ENCODE measurements at regions not wholly inside any gene's neighbourhood (a gene's known extent, or its start where the extent isn't known, plus 50 kb on each side); places are given as distances from the start of the nearest gene placed in this dataset.

GRCh38 chr9:119020284-119020683 lies 349.0 kb downstream of the BRINP1 start:
- 80% methylated on average over 9 of the region's 9 CpGs for WGBS
- intact Hi-C loops (cut with DNase I), result no loop called here
- Histone ChIP-seq H3K27me3 (no peaks in the 10 kb centered on the region), H3K36me3 (no peaks in the 10 kb centered on the region), H3K4me1 (peaks cover 2 to 12% (median 4%) of the 10 kb centered on the region in 4 donors), H3K27ac (replicated peaks in 1 of 4) (no peak overlapping the region), H3K9me3 (no peaks in the 10 kb centered on the region), H3K4me3 (no peak overlapping the region)
- no peak for DNase-seq (ENCODE audit: extremely low spot score)
- no peak for TF ChIP-seq CTCF (IDR thresholded peaks at IDR 0.05)
- TF ChIP-seq POLR2A (IDR thresholded peaks at IDR 0.05; ENCODE audit: low read depth), result no peak
- TF ChIP-seq EP300 (IDR thresholded peaks at IDR 0.05), result no peak
- no peak for TF ChIP-seq POLR2AphosphoS5 (IDR thresholded peaks at IDR 0.05)

GRCh38 chr9:119020730-119021333 lies 348.4 kb downstream of the BRINP1 start:
- intact Hi-C loops (cut with DNase I), result no loop called here
- 52% methylated on average over 4 of the region's 4 CpGs for WGBS

GRCh38 chr9:119026120-119026519 lies 343.1 kb downstream of the BRINP1 start:
- DNase-seq (ENCODE audit: extremely low spot score), result no peak
- intact Hi-C loops (cut with DNase I), result no loop called here
- no peaks in the 10 kb centered on the region for H3K9me3 ChIP-seq
- H3K4me1 ChIP-seq, result peaks cover 27 to 43% (median 31%) of the 10 kb centered on the region in 4 donors
- 60% methylated on average over 4 of the region's 4 CpGs for WGBS
- no peak overlapping the region for H3K4me3 ChIP-seq
- peak overlapping the region; percentile 81 to 83 (median 82) for H3K27ac ChIP-seq (replicated peaks in 1 of 4)
- TF ChIP-seq POLR2A (IDR thresholded peaks at IDR 0.05; ENCODE audit: low read depth) (no peak), POLR2AphosphoS5 (IDR thresholded peaks at IDR 0.05) (peak in 1 of 2 donors; percentile 23)
- no peaks in the 10 kb centered on the region for H3K36me3 ChIP-seq
- H3K27me3 ChIP-seq, result no peaks in the 10 kb centered on the region

More at GRCh38 chr9:119020730-119021333, 348.4 kb downstream of the BRINP1 start:
- DNase-seq (ENCODE audit: extremely low spot score), result no peak
- no peak overlapping the region for H3K27ac ChIP-seq (replicated peaks in 1 of 4)
- H3K9me3 ChIP-seq, result no peaks in the 10 kb centered on the region
- H3K27me3 ChIP-seq, result no peaks in the 10 kb centered on the region
- H3K36me3 ChIP-seq, result no peaks in the 10 kb centered on the region
- TF ChIP-seq EP300 (IDR thresholded peaks at IDR 0.05), result no peak
- no peak for TF ChIP-seq CTCF (IDR thresholded peaks at IDR 0.05)
- TF ChIP-seq POLR2A (IDR thresholded peaks at IDR 0.05; ENCODE audit: low read depth), result no peak
- TF ChIP-seq POLR2AphosphoS5 (IDR thresholded peaks at IDR 0.05), result no peak
- H3K4me3 ChIP-seq, result no peak overlapping the region
- peaks cover 6 to 18% (median 7%) of the 10 kb centered on the region in 4 donors for H3K4me1 ChIP-seq

GRCh38 chr9:119027901-119028699 lies 341.1 kb downstream of the BRINP1 start:
- Histone ChIP-seq H3K27ac (replicated peaks in 1 of 4) (peak overlapping the region; percentile 81 to 83 (median 82)), H3K4me3 (no peak overlapping the region), H3K4me1 (peaks cover 27 to 43% (median 31%) of the 10 kb centered on the region in 4 donors), H3K9me3 (no peaks in the 10 kb centered on the region), H3K27me3 (no peaks in the 10 kb centered on the region), H3K36me3 (no peaks in the 10 kb centered on the region)
- TF ChIP-seq POLR2A (IDR thresholded peaks at IDR 0.05; ENCODE audit: low read depth) (no peak), EP300 (IDR thresholded peaks at IDR 0.05) (no peak), CTCF (IDR thresholded peaks at IDR 0.05) (peak in 1 of 3 experiments; percentile 9), POLR2AphosphoS5 (IDR thresholded peaks at IDR 0.05) (no peak)
- 70% methylated on average over 7 of the region's 7 CpGs for WGBS
- no peak for DNase-seq (ENCODE audit: extremely low spot score)
- intact Hi-C loops (cut with DNase I), result no loop called here

GRCh38 chr9:119029886-119030285 lies 339.3 kb downstream of the BRINP1 start:
- 92% methylated on average over 5 of the region's 5 CpGs for whole genome bisulfite sequencing
- Histone ChIP-seq H3K27me3 (no peaks in the 10 kb centered on the region), H3K27ac (replicated peaks in 1 of 4) (no peak overlapping the region), H3K4me3 (no peak overlapping the region), H3K4me1 (peaks cover 23 to 35% (median 29%) of the 10 kb centered on the region in 4 donors), H3K36me3 (no peaks in the 10 kb centered on the region), H3K9me3 (no peaks in the 10 kb centered on the region)
- no peak for TF ChIP-seq EP300 (IDR thresholded peaks at IDR 0.05)
- no peak for TF ChIP-seq POLR2AphosphoS5 (IDR thresholded peaks at IDR 0.05)
- no peak for TF ChIP-seq POLR2A (IDR thresholded peaks at IDR 0.05; ENCODE audit: low read depth)
- TF ChIP-seq CTCF (IDR thresholded peaks at IDR 0.05), result no peak
- intact Hi-C loops (cut with DNase I), result no loop called here
- no peak for DNase-seq (ENCODE audit: extremely low spot score)

Measured in esophagus muscularis mucosa (tissue), 4 donors.